Thyroid gland (tissue), 4 donors: ENCODE measurements at regions not wholly inside any gene's neighbourhood (a gene's known extent, or its start where the extent isn't known, plus 50 kb on each side); places are given as distances from the start of the nearest gene placed in this dataset.

Experiments used
- DNase-seq, 2 donors: peaks; one replicate each; pipeline ENCODE4 v3.0.0-alpha.2; 2019
- H3K27ac ChIP-seq, 3 donors: fragments of 200-600 bp; sonication (generic); 1 replicate in 2 of 3; 2 replicates in 1 of 3; pipeline ENCODE4 v1.5.1; 2016 to 2019; ENCODE audit warnings: mild to moderate bottlenecking in 1 of 3, moderate library complexity in 1 of 3
- H3K27me3 ChIP-seq: fragments of 200-600 bp; sonication (generic); one replicate; pipeline ENCODE4 v1.5.1; 2019
- H3K36me3 ChIP-seq, 2 donors: fragments of 200-600 bp; sonication (generic); one replicate each; pipeline ENCODE4 v1.5.1; 2016 to 2019
- H3K4me1 ChIP-seq, 2 donors: fragments of 200-600 bp; sonication (generic); one replicate each; pipeline ENCODE4 v1.5.1; 2017 to 2019
- H3K4me3 ChIP-seq, 3 donors: fragments of 200-600 bp; sonication (generic); replicated peaks in 1 of 3; 1 replicate in 2 of 3; 2 replicates in 1 of 3; pipeline ENCODE4 v1.5.1; 2016; ENCODE audit warnings: mild to moderate bottlenecking in 1 of 3
- H3K9me3 ChIP-seq: fragments of 200-600 bp; sonication (generic); one replicate; pipeline ENCODE4 v1.5.1; 2017
- CTCF ChIP-seq, 6 experiments: fragments of 200-600 bp in 3 of 6; fragments of 450-650 bp in 3 of 6; sonication (generic) in 3 of 6; IDR thresholded peaks; one replicate each; pipeline ENCODE4 v1.5.1; 2016 to 2019; ENCODE audit warnings: antibody characterized with exemption in 6 of 6, mild to moderate bottlenecking in 2 of 6, inconsistent platforms in 1 of 6, moderate library complexity in 1 of 6
- POLR2A ChIP-seq, 2 donors: fragments of 450-650 bp; IDR thresholded peaks; one replicate each; pipeline ENCODE4 v1.6.1; 2017; ENCODE audit warnings: antibody characterized with exemption in 2 of 2, mild to moderate bottlenecking in 2 of 2, moderate library complexity in 1 of 2
- WGBS, 2 donors: methylation state at CpG; one replicate each; pipeline ENCODE4 v1.1.5; 2017; 5-methylcytosine and 5-hydroxymethylcytosine counted together
- intact Hi-C: fragments of 100-400 bp; cut with DNase I; formaldehyde crosslinking; loops from one replicate; pipeline ENCODE4 v1.15.1; 2023

DNA sequence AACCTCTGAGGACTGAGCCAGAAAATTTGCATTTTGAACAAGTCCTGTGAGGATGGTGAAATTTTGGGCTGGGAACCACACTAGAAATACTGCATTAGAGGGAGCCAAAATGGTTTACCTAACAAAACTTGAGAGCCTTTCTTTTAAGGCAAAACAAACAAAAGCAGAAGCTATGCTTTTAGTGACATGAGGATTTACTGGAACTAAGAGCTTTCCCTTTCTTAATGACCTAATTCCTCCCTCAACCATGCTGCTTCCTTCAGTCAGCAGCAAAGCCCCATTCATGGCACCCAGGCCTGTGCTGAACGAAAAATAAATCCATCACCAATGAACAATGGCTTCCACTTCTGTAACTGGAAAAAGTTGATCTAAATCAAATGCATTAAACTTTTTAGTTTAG is 974.3 kb downstream of the HACE1 start:
- 33% methylated on average over 1 of the region's 1 CpG for WGBS, 2 donors

GRCh38 chr6:103879800-103880199 is 979.9 kb downstream of the HACE1 start:
- Histone ChIP-seq H3K36me3 (no peaks in the 10 kb centered on the region), H3K27ac (no peak overlapping the region), H3K4me3 (no peak overlapping the region), H3K4me1 (no peaks in the 10 kb centered on the region), H3K9me3 (no peaks in the 10 kb centered on the region), H3K27me3 (no peaks in the 10 kb centered on the region)
- no peak for DNase-seq
- WGBS, 2 donors = 93 to 95% methylated on average over 3 of the region's 3 CpGs
- intact Hi-C loops = no loop called here
- no peak for TF ChIP-seq POLR2A (IDR thresholded peaks at IDR 0.05)
- TF ChIP-seq CTCF (IDR thresholded peaks at IDR 0.05) = no peak

More for the DNA sequence above, 974.3 kb downstream of the HACE1 start:
- no peak for TF ChIP-seq CTCF (IDR thresholded peaks at IDR 0.05)
- TF ChIP-seq POLR2A (IDR thresholded peaks at IDR 0.05) = no peak
- H3K36me3 ChIP-seq = no peaks in the 10 kb centered on the region
- no peaks in the 10 kb centered on the region for H3K9me3 ChIP-seq
- intact Hi-C loops = no loop called here
- H3K27me3 ChIP-seq = no peaks in the 10 kb centered on the region
- H3K4me1 ChIP-seq = no peaks in the 10 kb centered on the region
- DNase-seq = no peak
- H3K27ac ChIP-seq = no peak overlapping the region
- no peak overlapping the region for H3K4me3 ChIP-seq

DNA sequence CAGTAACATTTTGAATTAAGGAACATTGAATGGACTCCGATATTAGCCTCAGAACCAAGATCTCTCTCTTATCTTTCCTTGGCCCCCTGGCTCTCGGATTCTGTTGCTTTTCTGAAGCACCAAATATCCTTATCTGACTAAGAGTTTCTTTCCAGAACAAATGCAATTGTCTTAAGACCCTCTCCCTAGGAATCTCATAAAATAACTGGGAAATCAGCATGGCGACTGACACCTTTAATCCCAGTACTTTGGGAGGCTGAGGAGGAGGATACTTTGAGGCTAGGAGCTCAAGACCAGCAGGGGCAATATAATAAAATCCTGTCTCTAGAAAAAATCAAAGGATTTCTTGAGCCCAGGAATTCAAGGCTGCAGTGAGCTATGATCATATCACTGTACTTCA is 984.5 kb downstream of the HACE1 start:
- DNase-seq = no peak
- H3K36me3 ChIP-seq = no peaks in the 10 kb centered on the region
- intact Hi-C loops = no loop called here
- no peak overlapping the region for H3K4me3 ChIP-seq
- no peak overlapping the region for H3K27ac ChIP-seq
- H3K27me3 ChIP-seq = no peaks in the 10 kb centered on the region
- no peak for TF ChIP-seq CTCF (IDR thresholded peaks at IDR 0.05)
- TF ChIP-seq POLR2A (IDR thresholded peaks at IDR 0.05) = no peak
- WGBS, 2 donors = 79 to 80% methylated on average over 3 of the region's 3 CpGs
- no peaks in the 10 kb centered on the region for H3K4me1 ChIP-seq
- H3K9me3 ChIP-seq = no peaks in the 10 kb centered on the region

DNA sequence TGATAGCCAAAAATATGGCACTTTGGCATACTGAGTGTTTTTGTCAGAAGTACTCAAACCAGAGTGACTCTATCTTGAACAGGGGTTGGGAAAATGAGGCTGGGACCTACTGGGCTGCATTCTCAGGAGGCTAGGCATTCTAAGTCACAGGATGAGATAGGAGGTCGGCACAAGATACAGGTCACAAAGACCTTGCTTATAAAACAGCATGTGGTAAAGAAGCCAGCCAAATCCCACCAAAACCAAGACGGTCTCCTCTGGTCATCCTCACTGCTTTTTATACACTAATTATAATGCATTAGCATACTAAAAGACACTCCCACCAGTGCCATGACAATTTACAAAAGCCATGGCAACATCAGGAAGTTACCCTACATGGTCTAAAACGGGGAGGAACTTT is 985.1 kb downstream of the HACE1 start:
- Histone ChIP-seq H3K4me1 (no peaks in the 10 kb centered on the region), H3K36me3 (no peaks in the 10 kb centered on the region), H3K9me3 (no peaks in the 10 kb centered on the region), H3K27ac (no peak overlapping the region), H3K4me3 (no peak overlapping the region), H3K27me3 (no peaks in the 10 kb centered on the region)
- no peak for DNase-seq
- WGBS, 2 donors = 67 to 69% methylated on average over 3 of the region's 3 CpGs
- TF ChIP-seq CTCF (IDR thresholded peaks at IDR 0.05) (no peak), POLR2A (IDR thresholded peaks at IDR 0.05) (no peak)
- intact Hi-C loops = no loop called here

DNA sequence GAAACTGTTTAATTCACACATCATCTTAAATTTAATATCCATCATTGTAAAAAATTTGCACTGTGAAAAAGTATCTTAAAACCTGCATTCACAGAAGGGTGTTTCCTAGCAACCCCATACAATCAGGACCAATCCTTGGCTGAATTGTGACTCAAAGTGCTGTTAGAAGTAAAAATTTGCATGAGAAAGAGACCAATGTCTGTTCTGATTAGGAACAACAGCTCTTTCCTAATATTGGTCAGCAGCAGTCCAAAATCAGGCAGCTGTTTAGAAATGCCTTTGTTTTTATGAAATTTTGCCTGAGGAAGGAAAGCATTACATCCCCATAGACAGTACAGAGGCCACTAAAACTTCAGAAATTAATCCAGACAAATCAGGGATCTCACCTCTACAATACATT is 987.0 kb downstream of the HACE1 start:
- no peak for TF ChIP-seq POLR2A (IDR thresholded peaks at IDR 0.05)
- no peak for TF ChIP-seq CTCF (IDR thresholded peaks at IDR 0.05)
- Histone ChIP-seq H3K27me3 (no peaks in the 10 kb centered on the region), H3K4me1 (no peaks in the 10 kb centered on the region), H3K27ac (no peak overlapping the region), H3K9me3 (no peaks in the 10 kb centered on the region), H3K4me3 (no peak overlapping the region), H3K36me3 (no peaks in the 10 kb centered on the region)
- DNase-seq = no peak
- intact Hi-C loops = no loop called here
